ENCODE measurements at regions not wholly inside any gene's neighbourhood (a gene's known extent, or its start where the extent isn't known, plus 50 kb on each side); places are given as distances from the start of the nearest gene placed in this dataset.

GRCh38 chr6:44505751-44506150 lies 118.2 kb downstream of the CDC5L start:
- TF ChIP-seq CTCF (IDR thresholded peaks at IDR 0.05 in 8 of 11, conservative IDR thresholded peaks at IDR 0.05 in 3 of 11) (no peak), POLR2A (IDR thresholded peaks at IDR 0.05) (no peak), POLR2AphosphoS5 (IDR thresholded peaks at IDR 0.05) (no peak)
